Hepatocyte (in vitro differentiated cells): ENCODE measurements at regions not wholly inside any gene's neighbourhood (a gene's known extent, or its start where the extent isn't known, plus 50 kb on each side); places are given as distances from the start of the nearest gene placed in this dataset.

ENCODE experiments used
- EZH2 ChIP-seq: fragments of 200-600 bp; sonication (generic); IDR thresholded peaks from 2 replicates; pipeline ENCODE4 v1.6.1; 2016; ENCODE audit warnings: antibody characterized with exemption, mild to moderate bottlenecking, borderline replicate concordance
- EZH2phosphoT487 ChIP-seq: fragments of 200-600 bp; sonication (generic); IDR thresholded peaks from one replicate; pipeline ENCODE4 v1.6.1; 2018; ENCODE audit warnings: antibody characterized with exemption, mild to moderate bottlenecking, low read depth, moderate library complexity; ENCODE audit not compliant: unreplicated experiment, severe bottlenecking
- TF ChIP-seq, protein P1 (sequence below): fragments of 200-600 bp; sonication (generic); IDR thresholded peaks from 2 replicates; pipeline ENCODE4 v1.5.1; 2016; ENCODE audit warnings: antibody characterized with exemption, mild to moderate bottlenecking; ENCODE audit not compliant: poor library complexity

- TF ChIP-seq, protein P1, sequence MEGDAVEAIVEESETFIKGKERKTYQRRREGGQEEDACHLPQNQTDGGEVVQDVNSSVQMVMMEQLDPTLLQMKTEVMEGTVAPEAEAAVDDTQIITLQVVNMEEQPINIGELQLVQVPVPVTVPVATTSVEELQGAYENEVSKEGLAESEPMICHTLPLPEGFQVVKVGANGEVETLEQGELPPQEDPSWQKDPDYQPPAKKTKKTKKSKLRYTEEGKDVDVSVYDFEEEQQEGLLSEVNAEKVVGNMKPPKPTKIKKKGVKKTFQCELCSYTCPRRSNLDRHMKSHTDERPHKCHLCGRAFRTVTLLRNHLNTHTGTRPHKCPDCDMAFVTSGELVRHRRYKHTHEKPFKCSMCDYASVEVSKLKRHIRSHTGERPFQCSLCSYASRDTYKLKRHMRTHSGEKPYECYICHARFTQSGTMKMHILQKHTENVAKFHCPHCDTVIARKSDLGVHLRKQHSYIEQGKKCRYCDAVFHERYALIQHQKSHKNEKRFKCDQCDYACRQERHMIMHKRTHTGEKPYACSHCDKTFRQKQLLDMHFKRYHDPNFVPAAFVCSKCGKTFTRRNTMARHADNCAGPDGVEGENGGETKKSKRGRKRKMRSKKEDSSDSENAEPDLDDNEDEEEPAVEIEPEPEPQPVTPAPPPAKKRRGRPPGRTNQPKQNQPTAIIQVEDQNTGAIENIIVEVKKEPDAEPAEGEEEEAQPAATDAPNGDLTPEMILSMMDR: no peak
- TF ChIP-seq EZH2 (no peak), EZH2phosphoT487 (no peak)
Observed at GRCh38 chr2:21245565-21245964, 121.8 kb downstream of the TDRD15 start.
